RWPE2 (cell line): ENCODE measurements at regions not wholly inside any gene's neighbourhood (a gene's known extent, or its start where the extent isn't known, plus 50 kb on each side); places are given as distances from the start of the nearest gene placed in this dataset.

Source experiments
- ATAC-seq: fragments of 200-7000 bp; cut with Tn5 transposase; 3 replicates; pipeline ENCODE4 v1.9.1; 2021; ENCODE audit warnings: low read depth
- DNase-seq: peaks from one replicate; pipeline ENCODE4 v3.0.0-alpha.2; 2020; ENCODE audit warnings: low spot score
- H3K27ac ChIP-seq: fragments of 450-650 bp; 2 replicates; pipeline ENCODE4 v1.5.1; 2017; ENCODE audit warnings: mild to moderate bottlenecking; ENCODE audit not compliant: poor library complexity, severe bottlenecking
- H3K27me3 ChIP-seq: fragments of 250-450 bp; sonication (Bioruptor Pico); 2 replicates; pipeline ENCODE4 v1.5.1; 2021; ENCODE audit warnings: mild to moderate bottlenecking, moderate library complexity; ENCODE audit not compliant: insufficient read depth, poor library complexity, severe bottlenecking
- H3K36me3 ChIP-seq: fragments of 250-450 bp; sonication (Bioruptor Pico); 2 replicates; pipeline ENCODE4 v1.5.1; 2020; ENCODE audit warnings: low read depth, mild to moderate bottlenecking, moderate library complexity
- H3K4me1 ChIP-seq: fragments of 250-450 bp; sonication (Bioruptor Pico); 2 replicates; pipeline ENCODE4 v1.5.1; 2021; ENCODE audit warnings: mild to moderate bottlenecking, moderate library complexity; ENCODE audit not compliant: insufficient read depth, poor library complexity, severe bottlenecking
- H3K4me3 ChIP-seq: fragments of 250-450 bp; sonication (Bioruptor Pico); 2 replicates; pipeline ENCODE4 v1.5.1; 2021; ENCODE audit warnings: mild to moderate bottlenecking, moderate library complexity; ENCODE audit not compliant: severe bottlenecking
- H3K9me3 ChIP-seq: fragments of 250-450 bp; sonication (Bioruptor Pico); 2 replicates; pipeline ENCODE4 v1.5.1; 2021; ENCODE audit warnings: mild to moderate bottlenecking, moderate library complexity; ENCODE audit not compliant: severe bottlenecking
- TF ChIP-seq, protein P1 (sequence below): fragments of 450-650 bp; IDR thresholded peaks from one replicate; pipeline ENCODE4 v1.5.1; 2017; ENCODE audit warnings: mild to moderate bottlenecking, moderate library complexity; ENCODE audit not compliant: poor library complexity, severe bottlenecking

DNA sequence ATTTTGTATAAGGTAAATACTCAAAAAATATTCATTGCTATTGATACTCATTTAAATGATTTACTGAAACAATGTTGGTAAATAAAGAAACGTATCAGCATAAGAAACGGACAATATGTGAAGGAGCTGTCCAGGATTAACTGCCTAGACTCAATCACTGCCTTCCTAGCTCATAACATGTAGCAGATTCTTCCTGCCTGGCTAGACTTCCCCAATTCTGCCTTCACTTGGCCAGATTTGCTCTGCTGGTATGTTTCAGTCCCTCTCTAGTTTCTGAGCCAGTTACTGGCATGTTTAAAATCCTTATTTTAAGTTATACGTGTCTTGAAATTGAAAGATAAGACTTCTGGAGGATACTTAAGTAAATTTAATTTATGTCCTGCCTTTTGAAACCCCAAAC is 740.3 kb downstream of the CENPC start:
- Histone ChIP-seq H3K36me3 (no peaks in the 10 kb centered on the region), H3K27me3 (no peaks in the 10 kb centered on the region), H3K27ac (no peak overlapping the region), H3K4me3 (no peak overlapping the region), H3K9me3 (no peaks in the 10 kb centered on the region), H3K4me1 (no peaks in the 10 kb centered on the region)
- no peak for DNase-seq
- ATAC-seq, result no peak
- TF ChIP-seq, protein P1, sequence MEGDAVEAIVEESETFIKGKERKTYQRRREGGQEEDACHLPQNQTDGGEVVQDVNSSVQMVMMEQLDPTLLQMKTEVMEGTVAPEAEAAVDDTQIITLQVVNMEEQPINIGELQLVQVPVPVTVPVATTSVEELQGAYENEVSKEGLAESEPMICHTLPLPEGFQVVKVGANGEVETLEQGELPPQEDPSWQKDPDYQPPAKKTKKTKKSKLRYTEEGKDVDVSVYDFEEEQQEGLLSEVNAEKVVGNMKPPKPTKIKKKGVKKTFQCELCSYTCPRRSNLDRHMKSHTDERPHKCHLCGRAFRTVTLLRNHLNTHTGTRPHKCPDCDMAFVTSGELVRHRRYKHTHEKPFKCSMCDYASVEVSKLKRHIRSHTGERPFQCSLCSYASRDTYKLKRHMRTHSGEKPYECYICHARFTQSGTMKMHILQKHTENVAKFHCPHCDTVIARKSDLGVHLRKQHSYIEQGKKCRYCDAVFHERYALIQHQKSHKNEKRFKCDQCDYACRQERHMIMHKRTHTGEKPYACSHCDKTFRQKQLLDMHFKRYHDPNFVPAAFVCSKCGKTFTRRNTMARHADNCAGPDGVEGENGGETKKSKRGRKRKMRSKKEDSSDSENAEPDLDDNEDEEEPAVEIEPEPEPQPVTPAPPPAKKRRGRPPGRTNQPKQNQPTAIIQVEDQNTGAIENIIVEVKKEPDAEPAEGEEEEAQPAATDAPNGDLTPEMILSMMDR, result no peak

DNA sequence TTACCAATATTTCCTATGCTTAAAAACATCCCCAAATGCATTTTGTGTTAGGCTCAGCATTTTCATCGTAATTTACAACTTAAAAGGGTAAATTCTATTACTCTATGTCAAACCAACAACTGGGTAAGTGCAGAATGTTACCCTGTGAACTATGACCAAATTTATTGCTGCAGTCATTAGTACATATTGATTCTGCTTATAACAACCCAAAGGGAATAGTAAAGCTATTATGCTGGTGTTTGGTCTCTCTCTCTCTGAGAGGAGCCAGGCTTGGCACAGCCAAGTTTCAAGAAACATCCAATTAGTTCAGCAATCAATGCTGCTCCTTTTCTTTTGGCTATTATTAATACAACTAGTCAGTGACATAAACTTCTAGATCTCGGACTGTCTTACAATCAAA is 747.7 kb downstream of the CENPC start:
- ATAC-seq, result no peak

DNA sequence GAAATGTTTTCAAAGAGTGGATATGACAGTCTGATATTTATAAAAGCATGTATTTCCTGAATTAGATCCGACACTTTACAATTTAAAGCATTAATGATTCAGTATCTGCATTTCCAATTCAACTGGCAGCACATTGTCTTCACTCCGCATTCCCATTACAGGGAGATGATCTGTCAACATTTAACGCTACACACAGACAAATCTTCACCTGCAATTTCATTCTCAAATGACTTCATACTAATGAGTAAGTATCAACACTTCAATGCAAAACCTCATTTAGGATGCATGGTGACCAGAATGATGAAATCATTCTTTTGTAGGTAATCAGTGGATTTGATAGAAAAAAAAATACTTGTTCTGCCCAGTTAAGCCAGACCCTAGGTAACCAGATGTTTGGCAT is 749.6 kb downstream of the CENPC start:
- DNase-seq (no peak), ATAC-seq (no peak)
- no peak overlapping the region for H3K27ac ChIP-seq
- no peaks in the 10 kb centered on the region for H3K9me3 ChIP-seq
- H3K27me3 ChIP-seq, result peaks cover 7% of the 10 kb centered on the region
- H3K4me1 ChIP-seq, result no peaks in the 10 kb centered on the region
- H3K36me3 ChIP-seq, result no peaks in the 10 kb centered on the region
- H3K4me3 ChIP-seq, result no peak overlapping the region
- TF ChIP-seq, protein P1, result no peak

More for the DNA sequence above, 747.7 kb downstream of the CENPC start:
- Histone ChIP-seq H3K27ac (no peak overlapping the region), H3K4me1 (no peaks in the 10 kb centered on the region), H3K27me3 (peaks cover 7% of the 10 kb centered on the region), H3K9me3 (no peaks in the 10 kb centered on the region), H3K36me3 (no peaks in the 10 kb centered on the region), H3K4me3 (no peak overlapping the region)
- DNase-seq, result no peak
- TF ChIP-seq, protein P1, result no peak

DNA sequence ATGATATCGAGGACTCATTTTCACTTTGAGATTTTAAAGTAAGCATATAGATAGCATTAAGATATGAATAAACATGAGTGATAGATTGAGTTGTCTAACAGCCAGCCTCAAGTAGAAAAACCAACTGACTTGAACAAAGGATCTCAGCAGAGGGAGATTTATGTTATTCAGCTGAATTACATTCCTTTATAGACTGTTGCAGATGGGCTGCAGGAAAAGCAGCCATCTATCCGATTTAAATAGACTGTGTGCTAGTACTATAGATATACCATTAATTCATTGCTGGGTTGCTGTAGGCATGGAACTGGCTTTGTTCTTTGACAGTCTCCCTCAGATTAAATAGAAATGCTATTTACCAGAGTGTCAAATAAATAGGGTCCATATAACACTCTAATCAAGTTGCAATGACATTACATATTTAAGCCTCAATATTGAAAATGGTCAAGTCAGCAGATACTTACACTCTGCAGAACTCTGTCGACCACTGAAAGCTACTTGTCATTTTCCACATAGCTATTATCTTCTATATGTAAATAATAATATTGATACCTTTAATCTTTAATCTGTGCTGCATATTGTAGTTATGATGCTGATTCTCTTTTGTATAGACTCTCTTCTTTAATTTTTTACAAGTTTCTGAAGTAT is 750.8 kb downstream of the CENPC start:
- DNase-seq, result no peak
- Histone ChIP-seq H3K27ac (no peak overlapping the region), H3K36me3 (no peaks in the 10 kb centered on the region), H3K9me3 (no peaks in the 10 kb centered on the region), H3K4me1 (no peaks in the 10 kb centered on the region), H3K4me3 (no peak overlapping the region), H3K27me3 (peaks cover 7% of the 10 kb centered on the region)
- no peak for ATAC-seq
- TF ChIP-seq, protein P1, result no peak

DNA sequence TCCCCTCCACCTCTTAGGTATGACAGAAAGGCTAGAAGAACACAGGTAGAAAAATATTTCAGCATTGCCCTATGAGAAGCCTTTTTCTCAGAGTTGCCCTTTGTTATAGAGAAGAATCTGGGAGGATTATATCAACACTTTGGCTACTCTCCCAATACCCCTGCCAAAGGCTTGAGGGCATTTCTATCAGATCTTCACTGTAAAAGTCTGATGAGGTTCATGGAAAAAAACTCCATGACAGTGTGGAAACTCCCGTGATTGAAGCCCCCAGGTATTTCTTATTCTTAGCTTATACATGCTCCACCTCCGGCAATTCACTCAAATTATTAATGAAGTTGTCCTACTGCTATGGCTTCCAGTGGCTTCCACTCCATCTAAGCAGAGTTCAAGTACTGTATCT is 753.6 kb downstream of the CENPC start:
- no peak for DNase-seq
- peaks cover 7% of the 10 kb centered on the region for H3K27me3 ChIP-seq
- no peaks in the 10 kb centered on the region for H3K4me1 ChIP-seq
- H3K9me3 ChIP-seq, result no peaks in the 10 kb centered on the region
- no peak for ATAC-seq
- TF ChIP-seq, protein P1, result no peak
- no peak overlapping the region for H3K4me3 ChIP-seq
- no peak overlapping the region for H3K27ac ChIP-seq
- no peaks in the 10 kb centered on the region for H3K36me3 ChIP-seq
